Astrocyte of the cerebellum (primary cell): ENCODE measurements at regions not wholly inside any gene's neighbourhood (a gene's known extent, or its start where the extent isn't known, plus 50 kb on each side); places are given as distances from the start of the nearest gene placed in this dataset.
"Not testable (repeated sequence)": the region's sequence is repeated elsewhere in the genome, so short reads cannot be mapped to it uniquely, and the experiment has no call there.

Source experiments
- DNase-seq: peaks from one replicate; pipeline ENCODE4 v3.0.0-alpha.2; 2011; ENCODE audit warnings: low read depth
- H3K4me3 ChIP-seq: 2 replicates; pipeline ENCODE4 v1.5.1; 2011; ENCODE audit warnings: mild to moderate bottlenecking, low read depth, low read length, moderate library complexity
- CTCF ChIP-seq: IDR thresholded peaks from 2 replicates; pipeline ENCODE4 v1.5.1; 2012; ENCODE audit warnings: low read length, low read depth, moderate library complexity, mild to moderate bottlenecking; ENCODE audit errors: missing control alignments
- in situ Hi-C: cut with HindIII; loops from 2 replicates; pipeline ENCODE4 v1.10.0; 2017; ENCODE audit warnings: low sequenced_read_pairs

DNA sequence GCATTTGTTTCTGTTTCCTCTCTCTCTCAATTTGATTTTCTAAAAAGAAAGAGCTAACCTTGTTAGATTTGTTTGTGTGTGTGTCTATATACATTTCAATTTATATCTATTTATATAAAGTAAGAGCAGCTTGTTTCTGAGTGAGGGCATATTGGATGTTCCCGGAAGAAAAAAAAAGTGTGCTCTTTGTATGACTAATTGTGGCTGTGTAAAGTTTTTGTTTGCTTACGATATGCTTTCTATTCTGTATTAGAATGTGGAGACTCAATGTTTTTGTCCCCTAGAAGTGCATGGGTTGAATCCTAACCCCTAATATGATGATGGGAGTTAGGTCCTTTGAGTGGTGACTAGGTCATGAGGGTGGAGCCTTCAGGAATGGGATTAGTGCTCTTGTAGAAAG is 66.6 kb upstream of the C1QTNF9B start:
- in situ Hi-C loops, result no loop called here
- H3K4me3 ChIP-seq, result no peak overlapping the region
- TF ChIP-seq CTCF, result no peak
- no peak for DNase-seq

GRCh38 chr13:23965346-23965745 is 68.0 kb upstream of the C1QTNF9B start:
- no peak for TF ChIP-seq CTCF
- in situ Hi-C loops, result no loop called here
- DNase-seq, result no peak
- no peak overlapping the region for H3K4me3 ChIP-seq

GRCh38 chr13:23966221-23966690 is 69.0 kb upstream of the C1QTNF9B start:
- no peak overlapping the region for H3K4me3 ChIP-seq

GRCh38 chr13:23966691-23967615 is 69.7 kb upstream of the C1QTNF9B start:
- no peak overlapping the region for H3K4me3 ChIP-seq
- TF ChIP-seq CTCF, result no peak
- in situ Hi-C loops, result no loop called here
- DNase-seq, result no peak

More at GRCh38 chr13:23966221-23966690, 69.0 kb upstream of the C1QTNF9B start:
- TF ChIP-seq CTCF, result no peak
- in situ Hi-C loops, result no loop called here
- DNase-seq, result no peak

DNA sequence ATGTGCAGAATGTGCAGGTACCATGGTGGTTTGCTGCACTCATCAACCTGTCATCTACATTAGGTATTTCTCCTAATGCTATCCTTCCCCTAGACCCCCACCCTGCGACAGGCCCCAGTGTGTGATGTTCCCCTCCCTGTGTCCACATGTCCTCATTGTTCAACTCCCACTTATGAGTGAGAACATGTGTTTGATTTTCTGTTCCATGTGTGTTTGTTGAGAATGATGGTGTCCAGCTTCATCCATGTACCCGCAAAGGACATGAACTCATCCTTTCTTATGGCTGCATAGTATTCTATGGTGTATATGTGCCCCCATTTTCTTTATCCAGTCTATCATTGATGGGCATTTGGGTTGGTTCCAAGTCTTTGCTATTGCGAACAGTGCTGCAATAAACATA is 70.5 kb upstream of the C1QTNF9B start:
- H3K4me3 ChIP-seq, in situ Hi-C loops, DNase-seq: not testable (repeated sequence)

DNA sequence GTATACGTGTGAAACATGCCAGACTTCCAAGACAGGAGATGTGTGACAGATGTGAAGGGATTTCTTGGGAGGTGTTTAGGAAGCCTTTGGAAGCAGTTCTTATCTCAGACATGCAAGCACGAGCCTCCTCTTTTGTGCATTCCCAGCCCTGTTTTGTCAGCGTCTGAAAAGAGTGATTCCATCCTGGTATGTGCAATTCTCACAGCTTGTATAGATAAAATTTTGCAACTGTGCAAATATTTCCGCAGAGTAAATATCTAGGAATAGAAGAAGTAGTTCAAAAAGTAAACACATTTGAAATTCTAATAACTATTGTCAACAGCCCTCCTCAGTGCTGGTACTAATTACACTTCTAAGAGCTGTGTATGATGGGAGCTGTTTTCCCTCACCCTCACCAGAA is 72.3 kb upstream of the C1QTNF9B start:
- DNase-seq, result no peak
- in situ Hi-C loops, result no loop called here
- H3K4me3 ChIP-seq, result no peak overlapping the region
- no peak for TF ChIP-seq CTCF
